ENCODE measurements at regions not wholly inside any gene's neighbourhood (a gene's known extent, or its start where the extent isn't known, plus 50 kb on each side); places are given as distances from the start of the nearest gene placed in this dataset.

DNA sequence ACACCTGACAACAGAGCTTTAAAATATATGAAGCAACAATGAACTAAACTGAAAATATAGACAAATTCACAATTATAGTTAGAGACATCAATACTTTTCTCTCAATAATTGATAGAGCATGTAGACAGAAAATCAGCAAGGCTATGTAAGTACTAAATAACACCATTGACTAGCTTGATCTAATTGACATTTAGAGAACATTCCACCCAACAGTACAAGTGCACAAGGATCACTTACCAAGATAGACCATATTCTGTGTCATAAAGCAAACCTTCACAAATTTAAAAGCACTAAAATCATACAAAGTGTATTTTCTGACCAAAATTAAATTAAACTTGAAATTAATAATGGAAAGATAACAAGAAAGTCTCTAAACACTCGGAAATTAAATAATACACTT lies 562.5 kb downstream of the INSC start:
- TF ChIP-seq STAT1 (IDR thresholded peaks at IDR 0.05; ENCODE audit: unreplicated experiment): no peak
- TF ChIP-seq, protein P1, sequence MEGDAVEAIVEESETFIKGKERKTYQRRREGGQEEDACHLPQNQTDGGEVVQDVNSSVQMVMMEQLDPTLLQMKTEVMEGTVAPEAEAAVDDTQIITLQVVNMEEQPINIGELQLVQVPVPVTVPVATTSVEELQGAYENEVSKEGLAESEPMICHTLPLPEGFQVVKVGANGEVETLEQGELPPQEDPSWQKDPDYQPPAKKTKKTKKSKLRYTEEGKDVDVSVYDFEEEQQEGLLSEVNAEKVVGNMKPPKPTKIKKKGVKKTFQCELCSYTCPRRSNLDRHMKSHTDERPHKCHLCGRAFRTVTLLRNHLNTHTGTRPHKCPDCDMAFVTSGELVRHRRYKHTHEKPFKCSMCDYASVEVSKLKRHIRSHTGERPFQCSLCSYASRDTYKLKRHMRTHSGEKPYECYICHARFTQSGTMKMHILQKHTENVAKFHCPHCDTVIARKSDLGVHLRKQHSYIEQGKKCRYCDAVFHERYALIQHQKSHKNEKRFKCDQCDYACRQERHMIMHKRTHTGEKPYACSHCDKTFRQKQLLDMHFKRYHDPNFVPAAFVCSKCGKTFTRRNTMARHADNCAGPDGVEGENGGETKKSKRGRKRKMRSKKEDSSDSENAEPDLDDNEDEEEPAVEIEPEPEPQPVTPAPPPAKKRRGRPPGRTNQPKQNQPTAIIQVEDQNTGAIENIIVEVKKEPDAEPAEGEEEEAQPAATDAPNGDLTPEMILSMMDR (conservative IDR thresholded peaks at IDR 0.05; ENCODE audit: low read depth in 2 of 2): no peak
- no peaks in the 10 kb centered on the region for H3K4me1 ChIP-seq (ENCODE audit: insufficient read depth)
- H3F3A ChIP-seq (replicated peaks; ENCODE audit: low read depth): no peaks in the 10 kb centered on the region
- H3K9me2 ChIP-seq (ENCODE audit: insufficient read depth): no peaks in the 10 kb centered on the region
- no peak overlapping the region for H2AFZ ChIP-seq
- H3K36me3 ChIP-seq (ENCODE audit: insufficient read depth): no peaks in the 10 kb centered on the region; the same call in 1 of the 2 replicates
- Mint-ChIP-seq H3K9me3 (peaks cover 24% of the 10 kb centered on the region), H3K4me1 (no peaks in the 10 kb centered on the region), H3K27ac (no peak overlapping the region), H3K27me3 (ENCODE audit: insufficient read depth, low read depth, poor library complexity) (no peaks in the 10 kb centered on the region), H3K36me3 (ENCODE audit: low read depth) (peaks cover 15% of the 10 kb centered on the region; the same call in 2 of the 3 replicates), H3K4me3 (no peak overlapping the region)
- H3K4me2 ChIP-seq: no peak overlapping the region
- DNase-seq (ENCODE audit: low spot score) (no peak), ATAC-seq (no peak)
- no peaks in the 10 kb centered on the region for H3K27me3 ChIP-seq (ENCODE audit: insufficient read depth)
- no peaks in the 10 kb centered on the region for H4K20me1 ChIP-seq (replicated peaks; ENCODE audit: insufficient read depth)
- no peaks in the 10 kb centered on the region for H3K79me2 ChIP-seq (replicated peaks; ENCODE audit: insufficient read depth)
- H3K27ac ChIP-seq (ENCODE audit: low read depth): no peak overlapping the region
- H3K4me3 ChIP-seq: no peak overlapping the region

DNA sequence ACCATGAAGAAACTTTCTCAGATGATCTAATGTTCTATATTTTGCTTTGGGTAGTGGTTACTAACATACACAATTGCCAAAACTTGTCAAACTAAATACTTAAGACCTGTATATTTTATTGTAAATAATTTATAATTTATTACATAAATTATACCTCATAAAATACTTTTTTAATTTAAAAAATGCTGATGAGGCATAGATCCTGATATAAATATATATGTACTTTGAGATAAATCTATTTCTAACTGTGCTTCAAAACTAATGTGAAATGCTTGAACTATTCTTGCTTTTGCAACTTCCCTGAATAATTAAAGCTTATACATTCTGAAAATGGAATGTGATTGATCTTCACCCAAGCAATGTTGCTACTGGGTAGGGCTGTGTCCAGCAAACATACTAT lies 568.8 kb downstream of the INSC start:
- Mint-ChIP-seq H3K4me1 (peaks cover 5% of the 10 kb centered on the region), H3K36me3 (ENCODE audit: low read depth) (no peaks in the 10 kb centered on the region; the same call in 2 of the 3 replicates), H3K4me3 (no peak overlapping the region), H3K27ac (no peak overlapping the region), H3K9me3 (peaks cover 3% of the 10 kb centered on the region; the same call in 2 of the 3 replicates), H3K27me3 (ENCODE audit: insufficient read depth, low read depth, poor library complexity) (no peaks in the 10 kb centered on the region)
- H3K36me3 ChIP-seq (ENCODE audit: insufficient read depth): no peaks in the 10 kb centered on the region
- H2AFZ ChIP-seq: no peak overlapping the region
- H3K4me1 ChIP-seq (ENCODE audit: insufficient read depth): peaks cover 6% of the 10 kb centered on the region; the same call in 1 of the 2 replicates
- H3K79me2 ChIP-seq (replicated peaks; ENCODE audit: insufficient read depth): no peaks in the 10 kb centered on the region
- no peak overlapping the region for H3K4me3 ChIP-seq
- H3F3A ChIP-seq (replicated peaks; ENCODE audit: low read depth): no peaks in the 10 kb centered on the region
- no peak overlapping the region for H3K4me2 ChIP-seq
- ATAC-seq (no peak), DNase-seq (ENCODE audit: low spot score) (no peak)
- no peak overlapping the region for H3K27ac ChIP-seq (ENCODE audit: low read depth)
- H3K27me3 ChIP-seq (ENCODE audit: insufficient read depth): no peaks in the 10 kb centered on the region
- H4K20me1 ChIP-seq (replicated peaks; ENCODE audit: insufficient read depth): no peaks in the 10 kb centered on the region
- H3K9me2 ChIP-seq (ENCODE audit: insufficient read depth): no peaks in the 10 kb centered on the region; the same call in 1 of the 2 replicates
- TF ChIP-seq EZH2 (IDR thresholded peaks at IDR 0.05; ENCODE audit: low read depth, unreplicated experiment) (no peak), ZNF114 (CRISPR knock-in tag; IDR thresholded peaks at IDR 0.05) (no peak), EZH2phosphoT487 (IDR thresholded peaks at IDR 0.05; ENCODE audit: unreplicated experiment) (no peak), CREB1 (CRISPR knock-in tag; IDR thresholded peaks at IDR 0.05; ENCODE audit: low read depth) (no peak), ZNF331 (CRISPR knock-in tag; IDR thresholded peaks at IDR 0.05; ENCODE audit: low read depth) (no peak)
- TF ChIP-seq, protein P2, sequence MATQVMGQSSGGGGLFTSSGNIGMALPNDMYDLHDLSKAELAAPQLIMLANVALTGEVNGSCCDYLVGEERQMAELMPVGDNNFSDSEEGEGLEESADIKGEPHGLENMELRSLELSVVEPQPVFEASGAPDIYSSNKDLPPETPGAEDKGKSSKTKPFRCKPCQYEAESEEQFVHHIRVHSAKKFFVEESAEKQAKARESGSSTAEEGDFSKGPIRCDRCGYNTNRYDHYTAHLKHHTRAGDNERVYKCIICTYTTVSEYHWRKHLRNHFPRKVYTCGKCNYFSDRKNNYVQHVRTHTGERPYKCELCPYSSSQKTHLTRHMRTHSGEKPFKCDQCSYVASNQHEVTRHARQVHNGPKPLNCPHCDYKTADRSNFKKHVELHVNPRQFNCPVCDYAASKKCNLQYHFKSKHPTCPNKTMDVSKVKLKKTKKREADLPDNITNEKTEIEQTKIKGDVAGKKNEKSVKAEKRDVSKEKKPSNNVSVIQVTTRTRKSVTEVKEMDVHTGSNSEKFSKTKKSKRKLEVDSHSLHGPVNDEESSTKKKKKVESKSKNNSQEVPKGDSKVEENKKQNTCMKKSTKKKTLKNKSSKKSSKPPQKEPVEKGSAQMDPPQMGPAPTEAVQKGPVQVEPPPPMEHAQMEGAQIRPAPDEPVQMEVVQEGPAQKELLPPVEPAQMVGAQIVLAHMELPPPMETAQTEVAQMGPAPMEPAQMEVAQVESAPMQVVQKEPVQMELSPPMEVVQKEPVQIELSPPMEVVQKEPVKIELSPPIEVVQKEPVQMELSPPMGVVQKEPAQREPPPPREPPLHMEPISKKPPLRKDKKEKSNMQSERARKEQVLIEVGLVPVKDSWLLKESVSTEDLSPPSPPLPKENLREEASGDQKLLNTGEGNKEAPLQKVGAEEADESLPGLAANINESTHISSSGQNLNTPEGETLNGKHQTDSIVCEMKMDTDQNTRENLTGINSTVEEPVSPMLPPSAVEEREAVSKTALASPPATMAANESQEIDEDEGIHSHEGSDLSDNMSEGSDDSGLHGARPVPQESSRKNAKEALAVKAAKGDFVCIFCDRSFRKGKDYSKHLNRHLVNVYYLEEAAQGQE (IDR thresholded peaks at IDR 0.05; ENCODE audit: unreplicated experiment): no peak
- TF ChIP-seq, protein P3, sequence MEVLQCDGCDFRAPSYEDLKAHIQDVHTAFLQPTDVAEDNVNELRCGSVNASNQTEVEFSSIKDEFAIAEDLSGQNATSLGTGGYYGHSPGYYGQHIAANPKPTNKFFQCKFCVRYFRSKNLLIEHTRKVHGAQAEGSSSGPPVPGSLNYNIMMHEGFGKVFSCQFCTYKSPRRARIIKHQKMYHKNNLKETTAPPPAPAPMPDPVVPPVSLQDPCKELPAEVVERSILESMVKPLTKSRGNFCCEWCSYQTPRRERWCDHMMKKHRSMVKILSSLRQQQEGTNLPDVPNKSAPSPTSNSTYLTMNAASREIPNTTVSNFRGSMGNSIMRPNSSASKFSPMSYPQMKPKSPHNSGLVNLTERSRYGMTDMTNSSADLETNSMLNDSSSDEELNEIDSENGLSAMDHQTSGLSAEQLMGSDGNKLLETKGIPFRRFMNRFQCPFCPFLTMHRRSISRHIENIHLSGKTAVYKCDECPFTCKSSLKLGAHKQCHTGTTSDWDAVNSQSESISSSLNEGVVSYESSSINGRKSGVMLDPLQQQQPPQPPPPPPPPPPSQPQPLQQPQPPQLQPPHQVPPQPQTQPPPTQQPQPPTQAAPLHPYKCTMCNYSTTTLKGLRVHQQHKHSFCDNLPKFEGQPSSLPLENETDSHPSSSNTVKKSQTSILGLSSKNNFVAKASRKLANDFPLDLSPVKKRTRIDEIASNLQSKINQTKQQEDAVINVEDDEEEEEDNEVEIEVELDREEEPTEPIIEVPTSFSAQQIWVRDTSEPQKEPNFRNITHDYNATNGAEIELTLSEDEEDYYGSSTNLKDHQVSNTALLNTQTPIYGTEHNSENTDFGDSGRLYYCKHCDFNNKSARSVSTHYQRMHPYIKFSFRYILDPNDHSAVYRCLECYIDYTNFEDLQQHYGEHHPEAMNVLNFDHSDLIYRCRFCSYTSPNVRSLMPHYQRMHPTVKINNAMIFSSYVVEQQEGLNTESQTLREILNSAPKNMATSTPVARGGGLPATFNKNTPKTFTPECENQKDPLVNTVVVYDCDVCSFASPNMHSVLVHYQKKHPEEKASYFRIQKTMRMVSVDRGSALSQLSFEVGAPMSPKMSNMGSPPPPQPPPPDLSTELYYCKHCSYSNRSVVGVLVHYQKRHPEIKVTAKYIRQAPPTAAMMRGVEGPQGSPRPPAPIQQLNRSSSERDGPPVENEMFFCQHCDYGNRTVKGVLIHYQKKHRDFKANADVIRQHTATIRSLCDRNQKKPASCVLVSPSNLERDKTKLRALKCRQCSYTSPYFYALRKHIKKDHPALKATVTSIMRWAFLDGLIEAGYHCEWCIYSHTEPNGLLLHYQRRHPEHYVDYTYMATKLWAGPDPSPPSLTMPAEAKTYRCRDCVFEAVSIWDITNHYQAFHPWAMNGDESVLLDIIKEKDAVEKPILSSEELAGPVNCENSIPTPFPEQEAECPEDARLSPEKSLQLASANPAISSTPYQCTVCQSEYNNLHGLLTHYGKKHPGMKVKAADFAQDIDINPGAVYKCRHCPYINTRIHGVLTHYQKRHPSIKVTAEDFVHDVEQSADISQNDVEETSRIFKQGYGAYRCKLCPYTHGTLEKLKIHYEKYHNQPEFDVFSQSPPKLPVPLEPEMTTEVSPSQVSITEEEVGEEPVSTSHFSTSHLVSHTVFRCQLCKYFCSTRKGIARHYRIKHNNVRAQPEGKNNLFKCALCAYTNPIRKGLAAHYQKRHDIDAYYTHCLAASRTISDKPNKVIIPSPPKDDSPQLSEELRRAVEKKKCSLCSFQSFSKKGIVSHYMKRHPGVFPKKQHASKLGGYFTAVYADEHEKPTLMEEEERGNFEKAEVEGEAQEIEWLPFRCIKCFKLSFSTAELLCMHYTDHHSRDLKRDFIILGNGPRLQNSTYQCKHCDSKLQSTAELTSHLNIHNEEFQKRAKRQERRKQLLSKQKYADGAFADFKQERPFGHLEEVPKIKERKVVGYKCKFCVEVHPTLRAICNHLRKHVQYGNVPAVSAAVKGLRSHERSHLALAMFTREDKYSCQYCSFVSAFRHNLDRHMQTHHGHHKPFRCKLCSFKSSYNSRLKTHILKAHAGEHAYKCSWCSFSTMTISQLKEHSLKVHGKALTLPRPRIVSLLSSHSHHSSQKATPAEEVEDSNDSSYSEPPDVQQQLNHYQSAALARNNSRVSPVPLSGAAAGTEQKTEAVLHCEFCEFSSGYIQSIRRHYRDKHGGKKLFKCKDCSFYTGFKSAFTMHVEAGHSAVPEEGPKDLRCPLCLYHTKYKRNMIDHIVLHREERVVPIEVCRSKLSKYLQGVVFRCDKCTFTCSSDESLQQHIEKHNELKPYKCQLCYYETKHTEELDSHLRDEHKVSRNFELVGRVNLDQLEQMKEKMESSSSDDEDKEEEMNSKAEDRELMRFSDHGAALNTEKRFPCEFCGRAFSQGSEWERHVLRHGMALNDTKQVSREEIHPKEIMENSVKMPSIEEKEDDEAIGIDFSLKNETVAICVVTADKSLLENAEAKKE (CRISPR knock-in tag; IDR thresholded peaks at IDR 0.05): no peak
- TF ChIP-seq, protein P4, sequence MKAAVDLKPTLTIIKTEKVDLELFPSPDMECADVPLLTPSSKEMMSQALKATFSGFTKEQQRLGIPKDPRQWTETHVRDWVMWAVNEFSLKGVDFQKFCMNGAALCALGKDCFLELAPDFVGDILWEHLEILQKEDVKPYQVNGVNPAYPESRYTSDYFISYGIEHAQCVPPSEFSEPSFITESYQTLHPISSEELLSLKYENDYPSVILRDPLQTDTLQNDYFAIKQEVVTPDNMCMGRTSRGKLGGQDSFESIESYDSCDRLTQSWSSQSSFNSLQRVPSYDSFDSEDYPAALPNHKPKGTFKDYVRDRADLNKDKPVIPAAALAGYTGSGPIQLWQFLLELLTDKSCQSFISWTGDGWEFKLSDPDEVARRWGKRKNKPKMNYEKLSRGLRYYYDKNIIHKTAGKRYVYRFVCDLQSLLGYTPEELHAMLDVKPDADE (IDR thresholded peaks at IDR 0.05): no peak
